ENCODE measurements at regions not wholly inside any gene's neighbourhood (a gene's known extent, or its start where the extent isn't known, plus 50 kb on each side); places are given as distances from the start of the nearest gene placed in this dataset.

GRCh38 chr6:21952367-21952766, 344.5 kb downstream of the PRL start:
- no peak overlapping the region for H3K14ac ChIP-seq (ENCODE audit: insufficient read depth, low read length)
- no peak for TF ChIP-seq CTCF (conservative IDR thresholded peaks at IDR 0.05)
- no peak overlapping the region for H3K56ac ChIP-seq (ENCODE audit: insufficient read length, low read depth, low read length)
- no peak for DNase-seq
- peaks cover 0 to 3% (median 0%) of the 10 kb centered on the region in 3 experiments; a peak in 1 of 7 replicates for H3K36me3 Mint-ChIP-seq (ENCODE audit: insufficient read depth in 1 of 3, low read depth in 3 of 3)
- H2BK5ac ChIP-seq (ENCODE audit: insufficient read length, low read length) = no peak overlapping the region
- H3K23ac ChIP-seq (ENCODE audit: insufficient read length, low read depth, low read length) = no peak overlapping the region
- no peak overlapping the region for H3K4me2 ChIP-seq (ENCODE audit: insufficient read depth, insufficient read length, low read length)
- no peaks in the 10 kb centered on the region for H4K20me1 ChIP-seq (ENCODE audit: control insufficient read depth, insufficient read depth, insufficient read length)
- H2BK120ac ChIP-seq (ENCODE audit: low read depth, low read length, poor library complexity, severe bottlenecking) = no peak overlapping the region
- no peak overlapping the region for H3T11ph ChIP-seq (ENCODE audit: low read length)
- no peaks in the 10 kb centered on the region for H3K23me2 ChIP-seq (ENCODE audit: insufficient read length, low read depth, low read length, poor library complexity, severe bottlenecking)
- no peak overlapping the region for H2BK20ac ChIP-seq (ENCODE audit: low read depth, low read length, poor library complexity, severe bottlenecking)
- no peak overlapping the region for H3K9ac ChIP-seq (ENCODE audit: extremely low read depth, insufficient read length, low read length)
- no peaks in the 10 kb centered on the region for H3K9me3 ChIP-seq (ENCODE audit: control insufficient read depth, low read depth, low read length)
- peaks cover 7% of the 10 kb centered on the region; the same call in 1 of the 2 replicates for H3K4me1 ChIP-seq (ENCODE audit: insufficient read depth, low read length)
- H3K18ac ChIP-seq (ENCODE audit: insufficient read length, low read depth, low read length) = no peak overlapping the region
- no peaks in the 10 kb centered on the region for H3K9me3 Mint-ChIP-seq
- H4K8ac ChIP-seq (replicated peaks; ENCODE audit: insufficient read length, low read depth, low read length) = no peak overlapping the region
- no peak overlapping the region for H2AK5ac ChIP-seq (ENCODE audit: insufficient read length, low read length)
- peaks cover 2% of the 10 kb centered on the region; the same call in 1 of the 2 replicates for H3K79me2 ChIP-seq (ENCODE audit: insufficient read depth, low read length)
- no peaks in the 10 kb centered on the region for H3K27me3 ChIP-seq (ENCODE audit: insufficient read depth, low read length)
- no peaks in the 10 kb centered on the region for H3K27me3 Mint-ChIP-seq (ENCODE audit: low read depth)
- H3K27ac ChIP-seq (ENCODE audit: insufficient read length, low read depth, low read length) = no peak overlapping the region
- no peak overlapping the region for H4K91ac ChIP-seq (ENCODE audit: insufficient read length, low read depth, low read length)
- H2AFZ ChIP-seq (ENCODE audit: low read length) = no peak overlapping the region
- no CpG with 5 or more reads among the region's 7 CpGs for WGBS (ENCODE audit: extremely low coverage, insufficient read length, low lambda C conversion rate)
- H3K4ac ChIP-seq (ENCODE audit: low read depth, low read length) = no peak overlapping the region
- H2BK12ac ChIP-seq (ENCODE audit: insufficient read length, low read depth, low read length) = no peak overlapping the region
- no peak overlapping the region for H4K5ac ChIP-seq (ENCODE audit: insufficient read length, low read depth, low read length)
- H3K79me1 ChIP-seq (ENCODE audit: insufficient read depth, low read depth, low read length, poor library complexity, severe bottlenecking) = peaks cover 3% of the 10 kb centered on the region
- H2BK15ac ChIP-seq (ENCODE audit: low read depth, low read length) = peak overlapping the region; percentile 49; the same call in 1 of the 2 replicates
- no peak overlapping the region for H3K4me3 Mint-ChIP-seq
- peaks cover 21 to 39% of the 10 kb centered on the region in 2 experiments for H3K4me1 Mint-ChIP-seq
- H3K27ac Mint-ChIP-seq = peak overlapping the region in 1 of 3 experiments; percentile 82; a peak in 1 of 7 replicates
